Large intestine (tissue), 3 donors: ENCODE measurements at regions not wholly inside any gene's neighbourhood (a gene's known extent, or its start where the extent isn't known, plus 50 kb on each side); places are given as distances from the start of the nearest gene placed in this dataset.

ENCODE experiments used
- DNase-seq, 2 donors: peaks; one replicate each; pipeline versions ENCODE4 v3.0.0 to v3.0.0-alpha.2; 2013
- H3K27ac ChIP-seq: one replicate; pipeline ENCODE4 v1.5.1; 2013; ENCODE audit warnings: low read length
- H3K27me3 ChIP-seq: 2 replicates; pipeline ENCODE4 v1.6.1; 2013; ENCODE audit warnings: low read length; ENCODE audit not compliant: control insufficient read depth, insufficient read depth
- H3K36me3 ChIP-seq: 2 replicates; pipeline ENCODE4 v1.6.1; 2013; ENCODE audit warnings: low read length; ENCODE audit not compliant: control insufficient read depth, insufficient read depth
- H3K4me1 ChIP-seq: one replicate; pipeline ENCODE4 v1.6.1; 2013; ENCODE audit warnings: low read length; ENCODE audit not compliant: control insufficient read depth, insufficient read depth
- H3K4me3 ChIP-seq: one replicate; pipeline ENCODE4 v1.5.1; 2013; ENCODE audit warnings: low read length
- H3K9me3 ChIP-seq: one replicate; pipeline ENCODE4 v1.6.1; 2013; ENCODE audit warnings: mild to moderate bottlenecking, low read depth, low read length, moderate library complexity; ENCODE audit not compliant: control insufficient read depth
- WGBS: methylation state at CpG from one replicate; pipeline ENCODE4 v1.1.5; 2013; ENCODE audit warnings: low lambda C conversion rate; ENCODE audit not compliant: insufficient coverage; 5-methylcytosine and 5-hydroxymethylcytosine counted together

DNA sequence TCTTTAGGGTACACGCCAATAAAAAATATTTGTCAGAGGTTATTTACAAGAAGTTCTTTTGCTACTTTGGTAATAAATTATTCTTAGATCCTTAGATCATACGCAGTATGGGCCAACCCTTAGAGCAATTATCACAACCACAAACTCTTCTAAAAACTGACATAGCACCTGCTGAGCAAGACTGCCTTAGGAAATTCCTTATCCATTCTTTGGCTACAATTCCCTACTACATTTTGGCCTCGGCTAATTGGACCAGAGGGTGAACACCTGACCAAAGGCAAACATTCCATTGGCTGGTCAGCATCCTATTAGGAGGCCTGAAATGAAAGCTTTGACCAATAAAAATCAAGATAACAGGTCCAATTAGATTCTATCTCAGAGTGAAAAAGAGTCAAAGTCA is 147.6 kb upstream of the CCDC68 start:
- no peaks in the 10 kb centered on the region for H3K27me3 ChIP-seq
- no peak for DNase-seq
- H3K9me3 ChIP-seq, result no peaks in the 10 kb centered on the region
- WGBS, result 100% methylated on average over 1 of the region's 3 CpGs
- no peak overlapping the region for H3K4me3 ChIP-seq
- H3K27ac ChIP-seq, result no peak overlapping the region
- H3K36me3 ChIP-seq, result no peaks in the 10 kb centered on the region
- H3K4me1 ChIP-seq, result peaks cover 1% of the 10 kb centered on the region

- H3K27me3 ChIP-seq, result no peaks in the 10 kb centered on the region
- peaks cover 4% of the 10 kb centered on the region for H3K4me1 ChIP-seq
- no peak for DNase-seq
- no CpG with 5 or more reads among the region's 2 CpGs for WGBS
- no peaks in the 10 kb centered on the region for H3K9me3 ChIP-seq
- no peak overlapping the region for H3K27ac ChIP-seq
- H3K36me3 ChIP-seq, result no peaks in the 10 kb centered on the region
- H3K4me3 ChIP-seq, result no peak overlapping the region
These were observed 147.2 kb upstream of the CCDC68 start for GRCh38 chr18:55106466-55106865.

GRCh38 chr18:55105873-55106272 is 146.6 kb upstream of the CCDC68 start:
- Histone ChIP-seq H3K9me3 (no peaks in the 10 kb centered on the region), H3K27me3 (no peaks in the 10 kb centered on the region), H3K4me3 (no peak overlapping the region), H3K36me3 (no peaks in the 10 kb centered on the region), H3K4me1 (peaks cover 4% of the 10 kb centered on the region), H3K27ac (no peak overlapping the region)
- WGBS, result 100% methylated on average over 2 of the region's 2 CpGs
- no peak for DNase-seq

- Histone ChIP-seq H3K4me3 (no peak overlapping the region), H3K36me3 (no peaks in the 10 kb centered on the region), H3K27me3 (no peaks in the 10 kb centered on the region), H3K4me1 (peaks cover 4% of the 10 kb centered on the region), H3K27ac (no peak overlapping the region), H3K9me3 (no peaks in the 10 kb centered on the region)
- DNase-seq, result no peak
- no CpG with 5 or more reads among the region's 3 CpGs for WGBS
These were observed 143.7 kb upstream of the CCDC68 start for GRCh38 chr18:55102958-55103456.

- Histone ChIP-seq H3K27me3 (no peaks in the 10 kb centered on the region), H3K4me1 (peaks cover 8% of the 10 kb centered on the region), H3K36me3 (no peaks in the 10 kb centered on the region), H3K4me3 (no peak overlapping the region), H3K9me3 (no peaks in the 10 kb centered on the region), H3K27ac (no peak overlapping the region)
- WGBS, result no CpG with 5 or more reads among the region's 3 CpGs
- DNase-seq, result no peak
These were observed 143.2 kb upstream of the CCDC68 start for GRCh38 chr18:55102501-55102900.

- Histone ChIP-seq H3K27ac (peak overlapping the region; percentile 50), H3K9me3 (no peaks in the 10 kb centered on the region), H3K27me3 (no peaks in the 10 kb centered on the region), H3K4me1 (peaks cover 8% of the 10 kb centered on the region), H3K4me3 (no peak overlapping the region), H3K36me3 (no peaks in the 10 kb centered on the region)
- DNase-seq, result no peak
- no CpG with 5 or more reads among the region's 2 CpGs for WGBS
These were observed 142.2 kb upstream of the CCDC68 start for GRCh38 chr18:55101458-55101824.

DNA sequence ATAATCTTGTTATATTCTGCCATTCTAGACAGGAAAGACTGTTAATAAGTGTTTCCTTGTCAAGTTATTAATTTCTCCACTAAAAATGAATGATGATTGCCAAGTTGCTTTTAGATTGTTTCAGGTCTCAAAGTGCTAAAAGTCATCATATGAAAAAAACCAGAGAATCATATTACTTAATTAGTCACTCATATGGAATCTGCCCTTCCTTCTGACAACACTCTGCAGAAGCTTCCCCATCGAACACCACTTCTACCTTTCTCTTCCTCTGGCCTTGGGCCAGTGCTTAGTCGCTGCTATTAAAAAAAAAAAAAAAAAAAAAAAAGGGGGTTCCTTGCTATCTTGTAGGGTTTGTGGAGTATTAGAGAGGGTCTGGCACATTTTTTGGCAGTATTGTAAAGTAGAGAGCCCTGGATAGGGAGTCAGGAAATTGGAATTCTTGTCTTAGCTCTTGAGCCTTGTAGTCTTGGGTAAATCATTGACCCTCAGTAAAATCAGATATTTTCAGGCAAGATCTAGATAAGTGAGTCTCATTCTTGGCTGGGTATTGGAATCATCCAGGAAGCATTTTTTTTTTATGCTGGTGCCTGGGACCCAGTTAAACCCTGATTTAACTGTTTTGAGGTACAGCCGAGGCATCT is 141.7 kb upstream of the CCDC68 start:
- no peaks in the 10 kb centered on the region for H3K27me3 ChIP-seq
- WGBS, result no CpG with 5 or more reads among the region's 3 CpGs
- H3K4me3 ChIP-seq, result no peak overlapping the region
- H3K4me1 ChIP-seq, result peaks cover 8% of the 10 kb centered on the region
- H3K36me3 ChIP-seq, result no peaks in the 10 kb centered on the region
- peak in 1 of 2 donors; percentile 17 for DNase-seq
- peak overlapping the region; percentile 50 for H3K27ac ChIP-seq
- H3K9me3 ChIP-seq, result no peaks in the 10 kb centered on the region

- no peak overlapping the region for H3K4me3 ChIP-seq
- no peaks in the 10 kb centered on the region for H3K27me3 ChIP-seq
- no peaks in the 10 kb centered on the region for H3K36me3 ChIP-seq
- peaks cover 8% of the 10 kb centered on the region for H3K4me1 ChIP-seq
- H3K27ac ChIP-seq, result no peak overlapping the region
- no peaks in the 10 kb centered on the region for H3K9me3 ChIP-seq
- WGBS, result 24% methylated on average over 2 of the region's 9 CpGs
- DNase-seq, result peak in 1 of 2 donors; percentile 22
These were observed 138.4 kb upstream of the CCDC68 start for GRCh38 chr18:55097456-55098170.

DNA sequence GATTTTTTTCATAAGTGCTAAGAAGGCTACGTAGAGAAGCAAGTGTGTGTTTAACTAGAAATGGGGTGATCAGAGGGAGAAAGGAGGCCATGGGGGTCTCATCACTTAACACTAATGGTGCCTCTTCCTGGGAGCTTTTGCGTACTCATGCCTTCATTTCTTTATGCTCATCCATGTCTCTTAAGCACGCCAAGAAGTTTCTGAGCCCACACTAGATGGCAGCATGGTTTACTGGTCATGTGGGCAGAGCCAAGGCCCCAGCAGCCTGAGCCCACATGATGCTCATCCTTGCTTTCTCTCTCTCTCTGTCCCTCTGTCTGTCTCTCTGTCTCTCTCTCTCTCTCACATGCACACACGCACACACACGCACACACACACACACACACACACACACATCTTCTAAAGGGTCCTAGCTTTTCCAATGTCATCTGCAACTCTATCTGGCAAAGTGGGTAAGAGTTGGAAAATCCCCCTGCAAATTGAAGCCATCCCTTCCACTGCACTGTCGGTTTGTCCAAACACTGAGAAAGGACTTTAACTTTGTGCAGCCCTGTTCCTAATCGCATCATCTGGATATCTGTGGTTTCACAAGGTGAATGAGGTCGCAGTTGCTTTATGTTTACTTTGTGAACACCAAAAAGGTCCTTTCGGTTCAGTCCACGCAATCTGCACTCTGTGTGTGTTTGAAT is 137.1 kb upstream of the CCDC68 start:
- Histone ChIP-seq H3K36me3 (no peaks in the 10 kb centered on the region), H3K27me3 (no peaks in the 10 kb centered on the region), H3K27ac (no peak overlapping the region), H3K4me1 (peaks cover 4% of the 10 kb centered on the region), H3K4me3 (no peak overlapping the region), H3K9me3 (no peaks in the 10 kb centered on the region)
- 24% methylated on average over 3 of the region's 10 CpGs for WGBS
- peak; percentile 13 to 17 for DNase-seq

DNA sequence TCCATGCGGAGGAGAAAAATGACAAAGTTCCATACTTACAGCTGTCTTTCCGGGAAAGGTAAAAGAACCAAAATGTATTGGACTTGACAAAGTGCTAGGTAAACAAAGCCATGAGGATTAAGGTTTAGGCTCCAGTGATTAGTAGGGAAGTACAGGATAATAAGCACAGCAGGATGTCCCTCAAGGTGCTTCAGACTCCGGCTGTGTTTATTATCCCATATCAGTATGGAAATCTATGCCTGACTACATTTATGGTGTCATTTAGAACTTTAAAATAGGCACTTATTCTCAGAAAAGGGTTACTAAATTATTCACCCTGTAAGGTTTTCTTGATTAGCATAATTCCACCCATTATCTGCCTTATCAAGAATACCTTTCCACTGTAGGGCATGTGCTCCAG is 136.3 kb upstream of the CCDC68 start:
- H3K9me3 ChIP-seq, result no peaks in the 10 kb centered on the region
- peaks cover 4% of the 10 kb centered on the region for H3K4me1 ChIP-seq
- H3K27me3 ChIP-seq, result no peaks in the 10 kb centered on the region
- H3K27ac ChIP-seq, result no peak overlapping the region
- no peaks in the 10 kb centered on the region for H3K36me3 ChIP-seq
- DNase-seq, result no peak
- no CpG with 5 or more reads among the region's 3 CpGs for WGBS
- no peak overlapping the region for H3K4me3 ChIP-seq
